HG02885 (cell line): ENCODE measurements at regions not wholly inside any gene's neighbourhood (a gene's known extent, or its start where the extent isn't known, plus 50 kb on each side); places are given as distances from the start of the nearest gene placed in this dataset.

ENCODE experiments used
- ATAC-seq: cut with Tn5 transposase; IDR thresholded peaks from one replicate; pipeline ENCODE4 v1.9.1; 2021; ENCODE audit warnings: mild to moderate bottlenecking; ENCODE audit not compliant: unreplicated experiment, poor library complexity

DNA sequence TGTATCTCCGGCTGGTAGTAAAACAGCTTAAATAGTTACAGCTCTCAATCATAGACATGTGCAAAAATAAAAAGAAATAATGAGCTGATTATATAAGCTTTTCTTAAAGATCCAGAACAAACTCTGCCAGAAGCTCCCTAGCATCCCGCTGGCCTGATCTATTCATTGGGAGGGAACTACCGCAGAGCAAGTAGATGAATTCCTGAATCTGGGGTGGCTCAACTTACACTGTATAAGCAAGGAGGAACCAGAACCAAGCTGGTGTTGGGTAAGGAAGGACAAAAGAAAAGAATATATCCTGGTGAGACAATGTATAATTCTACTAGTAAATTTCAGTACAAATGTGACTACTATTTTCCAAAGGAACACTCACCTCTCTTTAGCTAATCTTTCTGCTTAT is 1122.2 kb downstream of the OLFM4 start:
- ATAC-seq = no peak

DNA sequence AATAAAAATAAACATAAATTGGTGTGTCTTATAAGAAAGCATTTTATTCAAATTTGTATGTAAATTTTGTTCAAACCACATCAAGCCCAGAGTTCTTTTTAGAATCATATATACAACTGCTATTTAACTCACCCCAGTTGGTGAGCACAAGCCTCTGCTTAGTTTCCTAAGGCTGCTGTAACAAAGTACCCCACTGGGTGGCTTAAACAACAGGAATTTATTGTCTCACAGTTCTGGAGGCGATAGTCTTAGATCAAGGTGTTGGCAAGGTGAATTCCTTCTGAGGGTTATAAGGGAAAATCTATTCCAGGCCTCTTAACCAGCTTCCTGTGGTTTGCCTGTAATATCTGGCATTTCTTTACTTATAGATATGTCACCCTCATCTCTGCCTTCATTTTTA is 1133.5 kb downstream of the OLFM4 start:
- ATAC-seq = no peak

DNA sequence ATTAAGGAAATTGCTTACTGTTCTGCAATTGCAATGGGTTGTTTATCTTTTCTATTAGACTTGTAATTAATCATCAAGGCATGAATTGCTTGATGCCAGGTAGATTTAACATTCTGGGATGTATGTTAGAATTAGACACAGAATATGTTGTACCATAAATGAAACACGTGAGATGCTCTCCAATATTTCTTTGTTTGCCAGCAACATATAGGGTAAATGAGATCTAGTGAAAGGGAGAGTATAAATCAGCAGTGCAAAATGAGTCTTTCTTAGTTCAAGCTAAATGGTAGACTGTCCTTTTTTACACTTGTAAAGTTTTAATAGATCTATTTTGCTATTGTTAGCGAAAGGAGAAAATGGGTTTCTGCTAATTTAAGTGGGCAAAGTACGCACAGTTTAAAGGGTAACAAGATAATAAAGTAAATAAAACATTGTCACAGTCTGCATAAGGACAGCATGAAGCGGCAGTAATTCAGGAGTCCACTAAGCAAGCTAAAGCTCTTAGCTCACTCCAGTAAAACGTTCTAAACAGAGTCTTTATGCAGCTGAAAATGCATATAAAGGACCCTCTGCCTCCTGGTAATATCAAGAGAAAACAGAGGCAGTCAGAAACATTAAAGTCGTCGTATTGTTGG is 1137.1 kb downstream of the OLFM4 start:
- no peak for ATAC-seq

DNA sequence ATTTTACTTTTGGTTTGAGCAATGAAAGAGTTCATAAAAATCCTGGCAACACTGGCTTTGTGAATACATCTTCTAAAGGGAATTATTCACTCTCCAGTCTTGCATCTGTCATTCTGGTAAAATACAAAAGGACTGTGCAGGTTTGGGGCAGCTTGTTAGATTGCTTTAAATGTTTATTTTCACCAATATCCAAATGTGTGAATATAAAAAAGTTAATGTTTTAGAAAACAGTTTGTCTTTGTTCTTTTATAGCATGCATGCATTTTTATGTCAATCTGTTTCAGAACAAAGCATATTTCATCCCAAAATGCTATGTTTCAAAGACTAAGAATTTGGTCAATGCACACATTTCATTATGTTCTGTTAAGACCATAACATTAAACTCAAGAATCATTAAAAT is 1145.4 kb downstream of the OLFM4 start:
- no peak for ATAC-seq

DNA sequence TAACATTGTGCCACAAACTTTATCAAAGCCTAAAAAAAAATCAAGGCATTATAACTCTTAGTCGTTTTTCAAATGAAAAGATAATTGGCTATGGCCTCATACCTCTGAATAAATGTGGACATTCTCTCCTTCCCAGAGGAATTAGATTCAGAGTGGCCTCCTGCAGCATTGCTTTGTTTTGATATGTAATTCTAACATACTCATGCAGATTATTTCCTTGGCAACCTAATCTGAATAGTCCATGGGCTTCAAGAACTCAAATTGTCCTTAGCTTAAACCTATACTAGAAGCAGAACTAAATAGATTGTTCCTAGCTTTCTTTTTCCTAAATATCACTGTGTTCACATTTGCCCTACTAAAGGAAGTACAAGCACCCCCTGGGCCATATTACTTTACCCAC is 1146.9 kb downstream of the OLFM4 start:
- ATAC-seq = no peak

DNA sequence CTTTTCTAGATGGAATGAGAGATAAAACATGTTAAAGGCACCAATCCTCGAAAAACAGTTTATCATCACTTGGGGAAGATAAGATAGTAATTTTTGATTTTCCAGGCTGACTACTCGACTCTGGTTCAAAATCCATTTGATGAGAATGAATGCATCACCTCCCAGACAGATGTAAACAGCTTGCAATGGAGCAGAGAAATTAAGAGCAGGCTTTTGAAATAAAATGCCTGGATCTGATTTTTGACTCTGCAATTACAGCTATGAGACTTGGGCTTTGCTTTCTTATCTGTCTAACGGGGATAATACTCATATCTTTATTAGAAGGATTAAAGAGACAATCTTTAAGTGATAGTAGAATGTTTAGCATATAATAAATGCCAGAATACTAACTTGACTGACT is 1148.9 kb downstream of the OLFM4 start:
- ATAC-seq = no peak

DNA sequence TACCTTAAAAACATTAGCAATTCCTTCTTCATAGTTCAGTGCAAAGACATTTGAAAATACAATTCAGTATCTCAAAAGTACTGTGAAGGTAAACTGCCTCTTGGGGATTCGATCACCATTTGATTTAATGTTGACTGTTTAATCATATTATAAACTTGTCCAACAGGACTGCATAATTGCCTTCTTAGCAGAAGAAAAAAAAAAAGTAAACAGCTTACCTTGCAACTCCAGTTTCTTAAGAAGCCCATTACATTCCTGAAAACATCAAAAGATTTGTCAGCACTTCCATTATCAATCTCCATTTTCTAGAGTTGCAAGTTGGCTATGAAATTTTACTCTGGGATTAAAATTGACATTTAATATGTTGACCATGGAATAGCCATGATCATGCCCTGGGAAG is 1154.6 kb downstream of the OLFM4 start:
- ATAC-seq = no peak

DNA sequence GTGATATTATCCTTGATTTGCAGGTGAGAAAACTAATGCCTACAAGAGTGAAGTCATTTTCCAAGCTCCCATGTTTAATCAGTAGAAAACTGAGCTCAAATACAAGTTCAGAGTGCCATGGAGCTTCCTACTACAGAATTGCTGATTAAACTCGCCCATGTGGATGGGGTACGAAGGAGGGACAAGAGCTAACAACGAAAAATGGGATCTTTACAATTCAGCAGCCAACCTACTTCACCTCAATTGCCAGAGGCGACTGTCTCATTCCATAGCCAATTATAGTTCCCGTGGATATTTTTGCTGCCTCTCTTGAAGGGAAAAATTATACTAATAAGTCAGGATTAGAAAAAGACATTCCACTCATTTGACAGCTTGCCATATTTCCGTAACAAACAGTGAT is 1155.1 kb downstream of the OLFM4 start:
- ATAC-seq = no peak

DNA sequence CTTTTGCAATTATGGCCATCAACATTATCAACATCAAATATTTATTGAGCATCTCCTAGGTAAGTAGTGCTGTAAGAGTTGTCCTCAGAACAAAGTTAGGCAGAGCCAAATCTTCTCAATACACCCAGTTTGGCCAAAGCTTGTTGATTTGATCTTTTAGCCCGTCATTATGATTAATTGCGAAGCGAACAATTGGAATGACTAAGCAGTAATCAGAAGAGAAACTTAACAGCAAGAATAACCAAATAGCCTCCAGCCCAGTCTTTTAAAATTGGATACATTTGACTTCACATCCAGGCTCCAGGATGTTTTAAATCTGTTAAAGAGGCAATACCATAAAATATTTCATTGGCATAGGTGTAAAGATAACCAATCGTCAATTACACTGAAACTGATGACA is 1156.0 kb downstream of the OLFM4 start:
- ATAC-seq = no peak

DNA sequence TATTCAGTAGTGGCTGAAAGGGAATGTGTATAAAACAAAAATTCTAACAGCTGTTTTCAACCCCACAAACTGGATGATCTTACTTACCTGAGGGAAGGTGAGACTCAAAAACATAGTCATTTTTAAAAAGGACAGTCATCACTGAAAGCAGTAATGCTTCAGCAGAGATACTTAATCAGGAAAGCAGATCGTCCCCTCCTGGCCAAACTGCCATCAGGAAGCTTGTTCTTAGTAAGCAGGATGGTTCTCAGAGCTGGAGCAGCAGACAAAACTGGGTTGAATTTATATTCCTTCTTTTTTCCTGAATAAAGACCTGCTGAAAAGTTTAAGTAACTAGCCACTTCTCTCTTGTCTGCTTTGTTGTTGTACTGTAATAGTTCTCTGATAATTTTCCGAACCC is 1156.5 kb downstream of the OLFM4 start:
- no peak for ATAC-seq

DNA sequence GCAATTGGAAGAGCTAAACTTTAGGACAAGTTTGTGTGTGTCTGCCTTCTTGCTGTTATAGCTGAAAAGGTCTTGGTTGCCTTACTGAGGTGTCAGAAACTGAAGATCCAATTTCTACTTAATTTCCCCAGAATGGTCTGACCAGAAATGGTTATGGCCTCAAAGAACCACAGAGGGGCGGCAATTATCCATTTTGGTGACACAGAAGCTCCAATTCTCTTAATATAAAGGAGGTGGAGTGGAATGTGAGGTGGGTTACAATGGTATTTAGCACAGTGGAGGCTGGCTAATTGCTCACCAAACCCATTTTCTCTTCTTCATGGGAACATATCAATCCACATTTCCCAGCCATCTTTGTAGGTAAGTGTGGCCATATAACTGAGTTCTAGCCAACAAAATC is 1157.2 kb downstream of the OLFM4 start:
- ATAC-seq = no peak

DNA sequence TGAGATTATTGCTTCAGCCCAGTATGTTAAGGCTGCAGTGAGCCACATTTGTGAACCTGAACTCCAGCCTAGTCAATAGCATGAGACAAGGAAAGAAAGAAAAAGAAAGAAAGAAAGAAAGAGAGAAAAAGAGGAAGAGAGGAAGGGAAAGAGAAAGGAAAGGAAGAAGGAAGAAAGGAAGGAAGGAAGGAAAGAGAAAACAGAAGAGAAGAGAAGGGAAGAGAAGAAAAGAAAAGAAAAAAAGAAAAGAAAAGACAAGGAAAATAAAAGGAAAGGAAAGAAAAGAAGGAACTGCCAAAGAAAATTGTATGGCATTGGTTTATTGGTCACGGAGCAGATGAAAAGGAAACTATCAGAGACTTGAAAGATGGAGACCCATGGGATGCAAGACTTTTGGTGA is 1158.8 kb downstream of the OLFM4 start:
- ATAC-seq = no peak

DNA sequence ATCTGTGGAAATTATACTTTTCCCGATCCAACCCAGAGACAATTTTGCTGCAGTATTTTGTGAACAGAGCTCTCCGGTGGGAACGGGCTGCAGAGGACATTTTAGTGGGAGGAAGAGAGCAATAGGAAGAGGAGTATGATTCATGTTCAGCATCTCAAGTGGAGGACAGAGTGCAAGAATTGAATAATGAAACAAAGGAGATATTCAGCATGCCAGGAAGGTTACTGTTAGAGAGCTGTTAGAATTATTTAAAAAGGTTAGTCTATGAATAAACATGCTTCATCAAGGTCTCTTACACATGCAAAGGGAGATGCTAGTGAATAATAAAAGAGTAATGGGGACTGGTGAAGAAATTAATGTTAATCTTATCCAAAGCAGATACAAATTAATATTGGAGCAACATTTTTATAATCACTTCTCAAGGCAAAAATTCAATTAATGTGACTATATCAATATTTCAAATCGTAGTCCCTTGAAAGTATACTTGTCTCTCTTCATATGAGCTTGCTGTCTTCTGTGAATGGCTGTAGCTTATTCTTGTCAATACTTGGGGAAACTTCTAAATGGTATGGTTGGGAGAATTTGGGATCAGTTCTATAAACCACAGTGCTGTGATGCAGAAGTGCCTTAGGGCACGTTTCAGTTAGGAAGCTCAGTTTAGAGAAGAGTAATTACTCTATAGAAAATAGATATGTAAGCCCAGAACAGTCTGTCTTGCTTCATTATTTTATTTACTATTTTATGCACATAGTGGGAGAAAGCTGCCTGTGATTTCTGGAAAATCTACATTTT is 1165.8 kb downstream of the OLFM4 start:
- no peak for ATAC-seq

DNA sequence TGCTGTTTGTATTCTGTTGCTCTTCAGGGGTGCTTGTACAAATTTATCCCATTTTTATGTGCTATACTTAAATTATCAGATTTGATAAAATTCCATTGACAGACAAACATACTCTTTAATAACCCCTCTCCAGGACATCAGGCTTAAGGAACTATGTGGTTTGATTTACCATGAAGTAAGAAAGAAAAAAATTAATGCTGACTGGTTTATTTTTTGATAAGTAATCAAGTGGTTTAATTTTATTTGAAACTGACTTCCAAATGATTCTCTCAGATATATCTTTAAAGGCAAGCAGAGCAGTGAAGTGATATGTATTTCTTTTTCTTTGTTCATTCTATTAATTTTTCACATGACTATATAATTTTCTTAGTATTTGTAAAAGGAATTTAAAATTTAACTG is 1168.1 kb downstream of the OLFM4 start:
- ATAC-seq = no peak

DNA sequence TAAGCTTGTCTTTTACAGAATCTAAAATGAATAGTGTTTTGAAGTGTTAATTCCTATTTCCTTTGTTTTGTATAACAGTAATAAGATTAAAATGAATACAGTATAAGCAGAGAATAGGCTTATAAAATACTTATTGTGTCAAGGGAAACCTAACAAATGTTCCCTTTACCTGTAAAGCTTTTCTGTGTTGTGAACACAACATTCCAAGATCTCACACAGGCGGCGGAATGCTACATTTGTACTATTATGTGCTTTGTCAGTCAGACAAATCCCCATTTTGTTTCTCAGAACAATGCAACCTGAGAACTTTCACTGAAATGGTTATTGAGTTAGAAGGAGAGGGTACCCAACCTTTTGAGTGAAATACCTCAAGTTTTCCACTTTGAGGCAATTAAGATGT is 1170.3 kb downstream of the OLFM4 start:
- ATAC-seq = no peak

DNA sequence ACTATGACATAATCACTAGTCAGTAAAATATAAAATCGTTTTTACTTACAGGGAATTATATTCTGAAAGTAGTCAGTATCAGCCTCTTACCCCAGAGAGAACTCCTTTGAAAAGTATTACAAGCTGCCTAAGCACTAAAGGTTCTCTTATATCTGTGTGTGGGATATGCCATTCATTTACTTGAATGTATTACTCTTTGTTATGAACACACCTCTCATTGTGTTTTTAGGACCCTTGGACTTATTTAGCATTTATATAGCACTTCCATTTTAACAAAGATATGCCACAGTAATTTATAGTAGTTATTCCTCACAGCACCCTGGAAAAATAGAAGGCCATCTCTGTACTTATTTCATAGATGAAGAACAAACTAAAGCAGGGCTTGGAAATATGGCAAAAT is 1178.0 kb downstream of the OLFM4 start:
- no peak for ATAC-seq

DNA sequence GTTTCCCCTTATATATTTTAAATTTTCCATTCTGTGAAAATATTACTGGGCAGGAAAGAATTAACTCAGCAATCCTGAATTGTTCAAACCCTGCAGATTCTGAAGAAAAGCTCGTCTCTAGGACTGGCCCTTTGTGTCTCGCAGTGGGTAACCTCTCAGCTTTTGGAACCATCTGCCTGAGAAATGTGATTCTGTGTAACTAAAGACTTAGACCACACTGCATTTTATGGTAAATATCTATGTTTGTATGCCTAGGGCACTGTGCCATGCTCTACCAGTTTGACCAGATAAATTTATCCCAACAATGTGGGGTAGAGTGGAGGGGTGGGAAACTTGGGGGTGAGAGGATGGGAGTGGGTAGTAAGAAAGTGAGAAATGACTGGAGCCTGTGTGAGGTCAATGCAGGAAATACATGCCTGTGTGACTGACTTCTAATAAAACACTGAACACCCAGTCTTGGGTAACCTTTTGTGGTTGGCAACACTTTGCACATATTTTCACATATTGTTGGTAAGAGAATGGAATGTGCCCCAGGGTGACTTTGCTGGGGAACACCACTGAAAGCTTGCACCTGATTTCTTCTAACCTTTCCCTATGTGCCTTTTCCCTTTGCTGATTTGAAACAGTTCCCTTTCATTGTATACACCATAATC is 1181.9 kb downstream of the OLFM4 start:
- no peak for ATAC-seq

DNA sequence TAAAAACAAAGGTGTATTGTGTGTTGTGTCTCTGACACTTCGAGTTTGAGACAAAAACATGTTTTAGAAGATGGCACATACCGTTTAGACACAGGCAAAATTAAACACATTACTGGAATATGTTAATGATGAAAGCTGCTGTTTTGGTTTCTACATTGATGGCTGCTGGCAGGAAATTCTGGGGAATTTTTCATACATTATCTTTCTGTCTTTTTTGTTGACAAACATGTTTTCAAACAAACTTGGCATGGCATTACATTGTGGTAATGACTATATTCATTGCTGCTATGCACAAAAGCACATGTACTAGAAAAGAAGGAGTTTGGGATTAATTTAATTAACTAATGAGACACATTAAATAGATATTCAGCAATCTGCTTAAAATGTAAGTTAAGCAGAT is 1187.6 kb downstream of the OLFM4 start:
- ATAC-seq = no peak

DNA sequence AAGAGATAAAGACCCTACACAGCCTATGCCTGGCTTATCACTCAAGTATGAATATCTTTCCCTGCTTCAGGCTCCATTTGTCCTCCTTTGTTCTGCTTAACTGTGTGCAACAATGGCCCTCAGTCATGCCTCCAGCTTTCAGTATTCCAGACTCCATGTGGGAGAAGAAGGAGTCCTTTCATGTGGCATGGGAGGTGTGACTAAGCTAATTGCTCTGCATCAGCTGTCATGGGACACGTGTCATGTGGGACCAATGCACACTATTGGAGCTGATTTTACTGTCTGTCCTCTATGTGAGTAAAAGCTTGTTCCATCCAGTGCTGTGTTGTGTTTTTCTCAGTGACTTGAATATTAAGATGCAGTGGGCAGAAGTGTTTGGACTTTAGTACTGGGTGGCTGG is 1198.3 kb downstream of the OLFM4 start:
- ATAC-seq = no peak

DNA sequence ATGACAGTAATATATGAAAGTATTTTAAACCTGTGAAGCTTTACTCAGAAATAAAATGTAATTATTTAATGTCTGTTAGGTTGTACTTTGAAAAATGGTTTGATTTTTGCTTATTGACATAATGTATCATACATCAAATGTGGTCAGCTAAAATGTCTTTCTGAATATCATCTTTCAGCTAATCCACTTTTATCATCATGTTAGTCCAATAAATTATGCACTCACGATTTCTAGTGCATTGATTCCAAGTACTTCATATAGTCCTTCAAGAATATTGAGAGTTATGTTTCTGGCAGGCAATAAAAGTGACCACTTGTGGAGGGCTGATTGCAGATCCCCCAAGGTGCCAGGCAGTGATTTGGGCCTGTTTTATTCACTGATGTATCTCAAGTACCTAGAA is 1204.1 kb downstream of the OLFM4 start:
- no peak for ATAC-seq

DNA sequence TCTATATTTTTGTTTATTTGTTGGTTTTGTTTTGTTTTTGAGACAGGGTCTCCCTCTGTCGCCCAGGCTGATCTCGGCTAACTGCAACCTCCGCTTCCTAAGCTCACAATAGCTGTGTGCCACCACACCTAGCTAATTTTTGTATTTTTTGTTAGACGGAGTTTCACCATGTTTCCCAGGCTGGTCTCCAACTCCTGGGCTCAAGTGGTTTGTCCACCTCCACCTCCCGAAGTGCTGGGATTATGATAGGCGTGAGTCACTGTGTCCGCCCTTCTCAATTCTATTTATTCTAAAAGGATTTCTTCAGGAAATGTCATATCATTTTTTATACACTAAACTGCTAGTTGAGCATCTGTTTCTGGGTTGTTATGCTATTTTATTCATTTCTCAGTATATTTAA is 1206.0 kb downstream of the OLFM4 start:
- no peak for ATAC-seq

DNA sequence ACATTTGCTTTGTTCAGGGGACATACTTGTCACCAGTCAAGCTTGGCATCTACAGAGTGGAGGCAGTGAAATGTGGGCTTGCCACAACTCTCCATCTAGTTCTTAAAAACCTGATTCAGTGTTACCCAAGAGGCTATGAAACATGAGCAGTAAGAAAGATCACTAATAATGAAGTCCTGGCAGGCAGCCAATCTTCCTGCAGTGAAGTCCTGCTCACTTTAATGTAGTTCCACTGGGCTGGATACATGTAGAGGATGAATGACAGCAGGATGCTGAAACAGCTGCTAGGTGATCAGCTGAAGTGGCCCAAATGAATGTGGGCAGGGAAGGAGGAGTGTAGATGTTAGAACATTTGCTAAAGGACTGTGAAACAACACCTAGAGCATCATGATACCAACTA is 1213.1 kb downstream of the OLFM4 start:
- no peak for ATAC-seq
